Endothelial cell of umbilical vein (primary cell): ENCODE measurements at regions not wholly inside any gene's neighbourhood (a gene's known extent, or its start where the extent isn't known, plus 50 kb on each side); places are given as distances from the start of the nearest gene placed in this dataset.

Experiments
- BruUV-seq: library from RNA; stranded (reverse); fragments of 400-500 nt; replicated peaks from 2 replicates; lab custom pipeline; 2021; lab: Mats Ljungman, UMichigan
- CTCF ChIA-PET: fragments of 300-600, 350-600 bp; sonication (Branson Sonifier 250); formaldehyde crosslinking; loops from one replicate; lab custom pipeline; 2021; ENCODE audit warnings: antibody characterized with exemption, inconsistent platforms; lab: Charles Lee
- POLR2A ChIA-PET: fragments of 300-600, 350-600 bp; sonication (Branson Sonifier 250); formaldehyde crosslinking; loops from one replicate; lab custom pipeline; 2021; ENCODE audit warnings: antibody characterized with exemption, inconsistent platforms; lab: Charles Lee
- DNase-seq: peaks from one replicate; pipeline ENCODE4 v3.0.0-alpha.2; 2011; ENCODE audit warnings: low read depth, low spot score
- FAIRE-seq: peaks from 2 replicates; lab custom pipeline; 2011; peaks lifted over from hg19 to GRCh38; lab: Jason Lieb, UNC
- H2AFZ ChIP-seq: 2 replicates; pipeline ENCODE4 v1.6.0; 2012; ENCODE audit warnings: low read depth, low read length, control low read depth, inconsistent platforms
- H3K27ac ChIP-seq: 2 replicates; pipeline ENCODE4 v1.5.1; 2011; ENCODE audit warnings: low read depth, mild to moderate bottlenecking, control low read depth, low read length, moderate library complexity; ENCODE audit not compliant: insufficient read depth
- H3K27me3 ChIP-seq, 2 experiments: 2 replicates each; pipeline versions ENCODE4 v1.6.0 to v1.6.1; 2011; ENCODE audit warnings: low read length in 2 of 2, mixed read lengths in 1 of 2; ENCODE audit not compliant: control insufficient read depth in 2 of 2, insufficient read depth in 2 of 2
- H3K36me3 ChIP-seq, 2 experiments: 2 replicates in 1 of 2; 3 replicates in 1 of 2; pipeline ENCODE4 v1.5.1; 2011; ENCODE audit warnings: low read length in 2 of 2, mild to moderate bottlenecking in 1 of 2, moderate library complexity in 1 of 2; ENCODE audit not compliant: control insufficient read depth in 2 of 2, insufficient read depth in 2 of 2; ENCODE audit errors: extremely low read depth in 1 of 2
- H3K4me1 ChIP-seq: 3 replicates; pipeline ENCODE4 v1.5.1; 2011; ENCODE audit warnings: mild to moderate bottlenecking, low read length; ENCODE audit not compliant: control insufficient read depth, insufficient read depth; ENCODE audit errors: extremely low read depth
- H3K4me2 ChIP-seq: 2 replicates; pipeline ENCODE4 v1.6.1; 2011; ENCODE audit warnings: low read length, control low read depth, mixed read lengths; ENCODE audit not compliant: insufficient read depth
- H3K4me3 ChIP-seq, 3 experiments: fragments of 200-600 bp in 1 of 3; sonication (generic), shearing (Covaris generic) in 1 of 3; replicated peaks in 1 of 3; 2 replicates each; pipeline ENCODE4 v1.5.1; 2011 to 2016; ENCODE audit warnings: control low read depth in 3 of 3, low read length in 3 of 3, mild to moderate bottlenecking in 2 of 3, inconsistent platforms in 1 of 3, low read depth in 1 of 3, moderate library complexity in 1 of 3; ENCODE audit not compliant: insufficient read depth in 1 of 3
- H3K79me2 ChIP-seq: 2 replicates; pipeline ENCODE4 v1.6.0; 2012; ENCODE audit warnings: low read length, inconsistent platforms; ENCODE audit not compliant: control insufficient read depth, insufficient read depth
- H3K9ac ChIP-seq: replicated peaks from 2 replicates; pipeline ENCODE3; 2011; ENCODE audit warnings: low read length, control low read depth; ENCODE audit not compliant: insufficient read depth; ENCODE audit errors: extremely low read depth
- H3K9me1 ChIP-seq: replicated peaks from 3 replicates; pipeline ENCODE4 v1.6.0; 2011; ENCODE audit warnings: mild to moderate bottlenecking, low read length; ENCODE audit not compliant: control insufficient read depth, insufficient read depth; ENCODE audit errors: extremely low read depth
- H3K9me3 ChIP-seq: replicated peaks from 2 replicates; pipeline ENCODE4 v1.5.1; 2012; ENCODE audit warnings: low read length, inconsistent platforms; ENCODE audit not compliant: control insufficient read depth, insufficient read depth
- H4K20me1 ChIP-seq: replicated peaks from 2 replicates; pipeline ENCODE3; 2011; ENCODE audit warnings: mild to moderate bottlenecking, low read length; ENCODE audit not compliant: control insufficient read depth, insufficient read depth; ENCODE audit errors: extremely low read depth
- CTCF ChIP-seq, 2 donors: IDR thresholded peaks; 1 replicate in 1 of 2; 2 replicates in 1 of 2; pipeline ENCODE4 v1.5.1; 2011; ENCODE audit warnings: low read length in 2 of 2, mild to moderate bottlenecking in 2 of 2, moderate library complexity in 2 of 2, control low read depth in 1 of 2, inconsistent platforms in 1 of 2, low read depth in 1 of 2; ENCODE audit not compliant: insufficient read depth in 1 of 2; ENCODE audit errors: extremely low read depth in 1 of 2
- EZH2 ChIP-seq: IDR thresholded peaks from 2 replicates; pipeline ENCODE4 v1.6.1; 2012; ENCODE audit warnings: borderline replicate concordance, low read depth, mild to moderate bottlenecking, moderate library complexity, low read length, inconsistent platforms; ENCODE audit not compliant: severe bottlenecking
- FOS ChIP-seq: IDR thresholded peaks from 2 replicates; pipeline ENCODE4 v1.6.1; 2011; ENCODE audit warnings: mild to moderate bottlenecking, low read length, moderate library complexity, borderline replicate concordance; ENCODE audit not compliant: insufficient read depth
- GATA2 ChIP-seq: IDR thresholded peaks from 2 replicates; pipeline ENCODE4 v1.7.0; 2011; ENCODE audit warnings: low read depth, mild to moderate bottlenecking, moderate library complexity, mixed read lengths, low read length; ENCODE audit not compliant: insufficient read length, insufficient read depth
- JUN ChIP-seq: IDR thresholded peaks from 2 replicates; pipeline ENCODE4 v1.6.1; 2011; ENCODE audit warnings: borderline replicate concordance, low read depth; ENCODE audit not compliant: insufficient read length, insufficient read depth
- MYC ChIP-seq: IDR thresholded peaks from one replicate; pipeline ENCODE4 v1.6.1; 2011; ENCODE audit warnings: mild to moderate bottlenecking, low read depth, low read length
- POLR2A ChIP-seq: IDR thresholded peaks from 2 replicates; pipeline ENCODE4 v1.6.1; 2012; ENCODE audit warnings: low read depth, mild to moderate bottlenecking, control low read depth, low read length
- POLR2AphosphoS5 ChIP-seq: IDR thresholded peaks from 2 replicates; pipeline ENCODE4 v1.6.1; 2012; ENCODE audit warnings: low read depth, mild to moderate bottlenecking, control low read depth, low read length, moderate library complexity; ENCODE audit not compliant: insufficient read depth
- dilution Hi-C: fragments of 300-500 bp; cut with MboI; formaldehyde crosslinking; loops from one replicate; pipeline ENCODE4 v1.15.0; 2019; ENCODE audit warnings: low sequenced_read_pairs; ENCODE audit not compliant: extremely low pct_ligation_motif_present
- intact Hi-C: fragments of 100-400 bp; cut with micrococcal nuclease; formaldehyde crosslinking; loops from one replicate; pipeline ENCODE4 v1.10.0; 2022
- TF ChIP-seq, protein P1 (sequence below): IDR thresholded peaks from 2 replicates; pipeline ENCODE4 v1.6.1; 2011; ENCODE audit not compliant: insufficient read depth, insufficient read length

DNA sequence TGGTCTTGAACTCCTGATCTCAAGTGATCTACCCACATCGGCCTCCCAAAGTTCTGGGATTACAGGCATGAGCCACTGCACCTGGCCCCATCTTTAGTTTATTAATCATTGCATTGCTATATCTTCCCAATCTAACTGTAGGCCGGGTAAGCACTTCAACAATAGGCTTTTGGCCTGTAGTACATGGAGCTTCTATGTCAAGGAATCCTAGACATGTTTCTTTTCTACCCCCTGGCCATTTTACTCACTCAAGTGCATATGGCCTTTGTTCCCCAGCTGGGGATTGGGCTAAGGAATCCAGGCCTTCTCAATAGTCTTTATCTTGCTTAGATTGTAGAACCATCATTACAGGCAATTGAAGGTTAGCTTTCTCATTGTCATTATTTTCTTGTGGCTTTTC, 122.3 kb upstream of the MBNL1 start:
- ChIA-PET CTCF (no interaction called here), POLR2A (no interaction called here)
- FAIRE-seq (no peak), DNase-seq (no peak)
- no peaks in the 10 kb centered on the region for H3K79me2 ChIP-seq
- H3K27me3 ChIP-seq = no peaks in the 10 kb centered on the region
- no peak overlapping the region for H2AFZ ChIP-seq
- H3K27ac ChIP-seq = no peak overlapping the region
- dilution Hi-C loops = no loop called here
- H4K20me1 ChIP-seq = no peaks in the 10 kb centered on the region
- H3K9me1 ChIP-seq = no peaks in the 10 kb centered on the region
- no peak overlapping the region for H3K4me3 ChIP-seq
- no peak overlapping the region for H3K9ac ChIP-seq
- H3K9me3 ChIP-seq = no peaks in the 10 kb centered on the region
- no peak overlapping the region for H3K4me2 ChIP-seq
- BruUV-seq = no TSS peak
- no peaks in the 10 kb centered on the region for H3K36me3 ChIP-seq
- intact Hi-C loops = no loop called here
- TF ChIP-seq MYC (no peak), GATA2 (no peak), POLR2A (no peak), JUN (no peak), EZH2 (no peak), CTCF (IDR thresholded peaks at IDR 0.05; ENCODE audit: extremely low read depth in 1 of 2, insufficient read depth in 1 of 2, low read depth in 1 of 2, low read length in 2 of 2) (no peak), FOS (no peak), POLR2AphosphoS5 (no peak)
- TF ChIP-seq, protein P1, sequence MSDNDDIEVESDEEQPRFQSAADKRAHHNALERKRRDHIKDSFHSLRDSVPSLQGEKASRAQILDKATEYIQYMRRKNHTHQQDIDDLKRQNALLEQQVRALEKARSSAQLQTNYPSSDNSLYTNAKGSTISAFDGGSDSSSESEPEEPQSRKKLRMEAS = no peak
- peaks cover 3% of the 10 kb centered on the region for H3K4me1 ChIP-seq
